Calu3 (cell line): ENCODE measurements at regions not wholly inside any gene's neighbourhood (a gene's known extent, or its start where the extent isn't known, plus 50 kb on each side); places are given as distances from the start of the nearest gene placed in this dataset.

ENCODE experiments used
- BruUV-seq: library from RNA; stranded (reverse); fragments of 400-500 nt; replicated peaks from 2 replicates; lab custom pipeline; 2021; lab: Mats Ljungman, UMichigan
- CTCF ChIA-PET: fragments of 300-600 bp; sonication (Branson Sonifier 250); formaldehyde crosslinking; loops from one replicate; lab custom pipeline; 2022; ENCODE audit warnings: antibody characterized with exemption; lab: Charles Lee
- DNase-seq: peaks from one replicate; pipeline ENCODE4 v3.0.0; 2022
- H3K27ac Mint-ChIP-seq: one replicate; pipeline ENCODE4 v1.8.0; 2022; ENCODE audit warnings: mixed read lengths; ENCODE audit not compliant: unreplicated experiment
- H3K27me3 Mint-ChIP-seq: one replicate; pipeline ENCODE4 v1.8.0; 2022; ENCODE audit warnings: mixed read lengths; ENCODE audit not compliant: unreplicated experiment
- H3K36me3 Mint-ChIP-seq: one replicate; pipeline ENCODE4 v1.8.0; 2022; ENCODE audit warnings: mild to moderate bottlenecking, moderate library complexity, mixed read lengths; ENCODE audit not compliant: insufficient read depth, unreplicated experiment
- H3K4me1 Mint-ChIP-seq: one replicate; pipeline ENCODE4 v1.8.0; 2022; ENCODE audit warnings: mild to moderate bottlenecking, low read depth, mixed read lengths; ENCODE audit not compliant: unreplicated experiment
- H3K4me3 Mint-ChIP-seq: one replicate; pipeline ENCODE4 v1.8.0; 2022; ENCODE audit warnings: mild to moderate bottlenecking, low read depth, moderate library complexity, mixed read lengths; ENCODE audit not compliant: unreplicated experiment
- H3K9me3 Mint-ChIP-seq: one replicate; pipeline ENCODE4 v1.8.0; 2022; ENCODE audit warnings: low read depth, mixed read lengths; ENCODE audit not compliant: unreplicated experiment
- intact Hi-C: fragments of 100-400 bp; cut with micrococcal nuclease; formaldehyde crosslinking; loops from one replicate; pipeline ENCODE4 v1.10.0; 2022; ENCODE audit not compliant: unreplicated experiment
- TF ChIP-seq, protein P1 (sequence below): fragments of 200-600 bp; IDR thresholded peaks from one replicate; pipeline ENCODE4 v1.8.0; 2022; ENCODE audit warnings: antibody characterized with exemption; ENCODE audit not compliant: unreplicated experiment

DNA sequence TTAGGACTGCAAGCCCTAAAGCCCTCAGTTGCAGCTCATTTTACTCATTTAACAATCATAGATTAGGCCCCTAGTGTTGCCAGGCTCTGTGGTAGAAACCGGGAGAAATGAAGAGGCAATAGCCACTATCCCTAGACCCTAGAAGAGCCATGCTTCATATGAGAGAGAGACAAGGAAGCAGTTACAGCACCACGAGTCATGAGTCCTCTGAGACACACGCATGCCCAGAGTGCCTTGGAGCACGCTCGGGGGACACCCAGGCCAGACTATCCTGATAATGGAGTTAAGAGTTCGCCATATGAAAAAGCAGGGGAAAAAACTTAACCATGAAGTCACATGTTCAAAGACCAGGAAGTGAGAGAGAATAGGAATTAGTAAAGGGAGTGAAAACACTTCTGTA, 321.5 kb upstream of the PKDCC start:
- no peaks in the 10 kb centered on the region for H3K27me3 Mint-ChIP-seq
- CTCF ChIA-PET, result interaction anchor here (0.6 kb wide), 1 partner anchor 10 kb away, joined by 5 read pairs; no protein-coding TSS in a partner anchor
- no peak overlapping the region for H3K4me3 Mint-ChIP-seq
- intact Hi-C loops, result no loop called here
- no TSS peak for BruUV-seq
- no peak overlapping the region for H3K27ac Mint-ChIP-seq
- H3K9me3 Mint-ChIP-seq, result no peaks in the 10 kb centered on the region
- TF ChIP-seq, protein P1, sequence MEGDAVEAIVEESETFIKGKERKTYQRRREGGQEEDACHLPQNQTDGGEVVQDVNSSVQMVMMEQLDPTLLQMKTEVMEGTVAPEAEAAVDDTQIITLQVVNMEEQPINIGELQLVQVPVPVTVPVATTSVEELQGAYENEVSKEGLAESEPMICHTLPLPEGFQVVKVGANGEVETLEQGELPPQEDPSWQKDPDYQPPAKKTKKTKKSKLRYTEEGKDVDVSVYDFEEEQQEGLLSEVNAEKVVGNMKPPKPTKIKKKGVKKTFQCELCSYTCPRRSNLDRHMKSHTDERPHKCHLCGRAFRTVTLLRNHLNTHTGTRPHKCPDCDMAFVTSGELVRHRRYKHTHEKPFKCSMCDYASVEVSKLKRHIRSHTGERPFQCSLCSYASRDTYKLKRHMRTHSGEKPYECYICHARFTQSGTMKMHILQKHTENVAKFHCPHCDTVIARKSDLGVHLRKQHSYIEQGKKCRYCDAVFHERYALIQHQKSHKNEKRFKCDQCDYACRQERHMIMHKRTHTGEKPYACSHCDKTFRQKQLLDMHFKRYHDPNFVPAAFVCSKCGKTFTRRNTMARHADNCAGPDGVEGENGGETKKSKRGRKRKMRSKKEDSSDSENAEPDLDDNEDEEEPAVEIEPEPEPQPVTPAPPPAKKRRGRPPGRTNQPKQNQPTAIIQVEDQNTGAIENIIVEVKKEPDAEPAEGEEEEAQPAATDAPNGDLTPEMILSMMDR, result no peak
- DNase-seq, result no peak
- H3K36me3 Mint-ChIP-seq, result no peaks in the 10 kb centered on the region
- H3K4me1 Mint-ChIP-seq, result peaks cover 6% of the 10 kb centered on the region

- TF ChIP-seq, protein P1, result no peak
- intact Hi-C loops, result no loop called here
- no peaks in the 10 kb centered on the region for H3K27me3 Mint-ChIP-seq
- DNase-seq, result no peak
- no peak overlapping the region for H3K27ac Mint-ChIP-seq
- CTCF ChIA-PET, result interaction anchor here (0.7 kb wide), 1 partner anchor 30 kb away, joined by 8 read pairs; no protein-coding TSS in a partner anchor
- peaks cover 6% of the 10 kb centered on the region for H3K4me1 Mint-ChIP-seq
- no peak overlapping the region for H3K4me3 Mint-ChIP-seq
- no TSS peak for BruUV-seq
- H3K36me3 Mint-ChIP-seq, result no peaks in the 10 kb centered on the region
- H3K9me3 Mint-ChIP-seq, result no peaks in the 10 kb centered on the region
These were observed 320.7 kb upstream of the PKDCC start for GRCh38 chr2:41727152-41727551.

DNA sequence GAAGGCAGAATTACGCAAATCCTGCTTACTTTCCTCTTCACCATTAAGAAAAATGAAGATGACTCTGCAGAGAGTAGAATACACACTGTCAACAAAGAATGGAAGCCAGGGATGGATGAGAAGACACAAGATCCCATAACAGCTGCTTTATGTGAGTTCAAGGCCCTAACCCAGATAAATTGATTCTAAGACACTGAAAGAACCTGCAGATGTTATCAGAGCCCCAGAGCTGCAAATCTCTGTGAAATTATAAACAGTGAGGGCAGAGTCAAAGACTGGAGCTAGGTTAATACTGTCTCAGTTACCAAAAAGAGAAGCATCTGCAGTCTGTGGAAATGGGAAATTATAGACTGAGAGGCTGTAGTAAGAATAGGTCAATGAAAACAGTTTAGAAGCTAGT, 320.1 kb upstream of the PKDCC start:
- TF ChIP-seq, protein P1, result no peak
- Mint-ChIP-seq H3K27me3 (no peaks in the 10 kb centered on the region), H3K4me1 (peaks cover 6% of the 10 kb centered on the region), H3K36me3 (no peaks in the 10 kb centered on the region), H3K27ac (no peak overlapping the region), H3K9me3 (no peaks in the 10 kb centered on the region), H3K4me3 (no peak overlapping the region)
- intact Hi-C loops, result no loop called here
- CTCF ChIA-PET, result no interaction called here
- DNase-seq, result no peak
- BruUV-seq, result no TSS peak

GRCh38 chr2:41728788-41729338, 319.0 kb upstream of the PKDCC start:
- CTCF ChIA-PET, result no interaction called here
- intact Hi-C loops, result no loop called here
- H3K4me1 Mint-ChIP-seq, result peaks cover 6% of the 10 kb centered on the region
- no peaks in the 10 kb centered on the region for H3K36me3 Mint-ChIP-seq
- H3K4me3 Mint-ChIP-seq, result no peak overlapping the region
- BruUV-seq, result no TSS peak
- no peaks in the 10 kb centered on the region for H3K27me3 Mint-ChIP-seq
- TF ChIP-seq, protein P1, result no peak
- no peak overlapping the region for H3K27ac Mint-ChIP-seq
- no peak for DNase-seq
- no peaks in the 10 kb centered on the region for H3K9me3 Mint-ChIP-seq
